GM12878 (cell line): ENCODE measurements at regions not wholly inside any gene's neighbourhood (a gene's known extent, or its start where the extent isn't known, plus 50 kb on each side); places are given as distances from the start of the nearest gene placed in this dataset.

ENCODE experiments used
- ASH2L ChIP-seq: fragments of 300-600, 200-600 bp; sonication (generic); IDR thresholded peaks from 2 replicates; pipeline ENCODE4 v1.6.1; 2017; ENCODE audit warnings: low read depth, mild to moderate bottlenecking, borderline replicate concordance
- ATF2 ChIP-seq: IDR thresholded peaks from 2 replicates; pipeline ENCODE4 v1.6.1; 2012; ENCODE audit warnings: low read length, inconsistent platforms
- BCL3 ChIP-seq: IDR thresholded peaks from 2 replicates; pipeline ENCODE4 v1.6.1; 2011; ENCODE audit warnings: borderline replicate concordance, low read depth, mild to moderate bottlenecking, moderate library complexity, low read length; ENCODE audit not compliant: insufficient read depth, poor library complexity, severe bottlenecking
- CREB1 ChIP-seq: IDR thresholded peaks from 2 replicates; pipeline ENCODE4 v1.6.1; 2012; ENCODE audit warnings: low read depth, mild to moderate bottlenecking, inconsistent platforms
- CREM ChIP-seq: IDR thresholded peaks from 2 replicates; pipeline ENCODE4 v1.6.1; 2014; ENCODE audit warnings: antibody characterized with exemption, low read depth
- CUX1 ChIP-seq: IDR thresholded peaks from 2 replicates; pipeline ENCODE4 v1.6.1; 2012; ENCODE audit warnings: improper control_type of control experiment, low read depth, low read length; ENCODE audit not compliant: insufficient replicate concordance
- ESRRA ChIP-seq: IDR thresholded peaks from 2 replicates; pipeline ENCODE4 v1.6.1; 2012; ENCODE audit warnings: mild to moderate bottlenecking, low read length, improper control_type of control experiment
- POLR2AphosphoS2 ChIP-seq: IDR thresholded peaks from 2 replicates; pipeline ENCODE4 v1.6.1; 2011; ENCODE audit warnings: low read depth, mild to moderate bottlenecking, low read length, improper control_type of control experiment, moderate library complexity
- RELB ChIP-seq: fragments of 450-650 bp; IDR thresholded peaks from 2 replicates; pipeline ENCODE4 v1.6.1; 2017; ENCODE audit warnings: low read depth, mild to moderate bottlenecking, moderate library complexity
- ZNF207 ChIP-seq: fragments of 450-650 bp; IDR thresholded peaks from 2 replicates; pipeline ENCODE4 v1.6.1; 2014; ENCODE audit warnings: antibody characterized with exemption, mild to moderate bottlenecking, borderline replicate concordance
- ZNF217 ChIP-seq: fragments of 450-650 bp; IDR thresholded peaks from 2 replicates; pipeline ENCODE4 v1.6.1; 2017; ENCODE audit warnings: antibody characterized with exemption, mild to moderate bottlenecking

- TF ChIP-seq BCL3, result no peak
- no peak for TF ChIP-seq CREM
- no peak for TF ChIP-seq ATF2
- TF ChIP-seq ZNF207, result no peak
- no peak for TF ChIP-seq ASH2L
- no peak for TF ChIP-seq CREB1
- no peak for TF ChIP-seq CUX1
- no peak for TF ChIP-seq RELB
- no peak for TF ChIP-seq ESRRA
- TF ChIP-seq POLR2AphosphoS2, result no peak
- no peak for TF ChIP-seq ZNF217
These were observed 271.6 kb upstream of the CRY1 start (continued) for GRCh38 chr12:107364875-107365518.
